Sigmoid colon (tissue), 6 donors: ENCODE measurements at regions not wholly inside any gene's neighbourhood (a gene's known extent, or its start where the extent isn't known, plus 50 kb on each side); places are given as distances from the start of the nearest gene placed in this dataset.

Experiments used
- DNase-seq: peaks from one replicate; pipeline ENCODE4 v3.0.0-alpha.2; 2019
- H3K27ac ChIP-seq, 4 donors: fragments of 200-600 bp; sonication (generic); one replicate each; pipeline ENCODE4 v1.5.1; 2016 to 2019; ENCODE audit warnings: mild to moderate bottlenecking in 1 of 4
- H3K27me3 ChIP-seq, 3 donors: fragments of 200-600 bp; sonication (generic); one replicate each; pipeline ENCODE4 v1.5.1; 2019; ENCODE audit warnings: mild to moderate bottlenecking in 1 of 3
- H3K36me3 ChIP-seq, 4 donors: fragments of 200-600 bp; sonication (generic); one replicate each; pipeline ENCODE4 v1.5.1; 2016 to 2019
- H3K4me1 ChIP-seq, 4 donors: fragments of 200-600 bp; sonication (generic); one replicate each; pipeline ENCODE4 v1.5.1; 2017 to 2019
- H3K4me3 ChIP-seq, 4 donors: fragments of 200-600 bp; sonication (generic); one replicate each; pipeline ENCODE4 v1.5.1; 2017 to 2019; ENCODE audit warnings: mild to moderate bottlenecking in 2 of 4, moderate library complexity in 1 of 4
- H3K9me3 ChIP-seq, 4 donors: fragments of 200-600 bp in 3 of 4; sonication (generic) in 3 of 4; one replicate each; pipeline versions ENCODE4 v1.5.1 to v1.6.1; 2013 to 2019
- EP300 ChIP-seq, 4 donors: sonication (generic); formaldehyde crosslinking; IDR thresholded peaks; one replicate each; pipeline ENCODE4 v1.6.1; 2017; ENCODE audit warnings: antibody characterized with exemption in 4 of 4
- POLR2A ChIP-seq, 2 donors: fragments of 450-650 bp; IDR thresholded peaks; one replicate each; pipeline ENCODE4 v1.6.1; 2016; ENCODE audit warnings: antibody characterized with exemption in 2 of 2, mild to moderate bottlenecking in 2 of 2, moderate library complexity in 2 of 2
- POLR2AphosphoS5 ChIP-seq, 4 donors: sonication (generic); formaldehyde crosslinking; IDR thresholded peaks; one replicate each; pipeline ENCODE4 v1.6.1; 2017; ENCODE audit warnings: antibody characterized with exemption in 4 of 4
- WGBS, 2 donors: extraction: QIAGEN DNeasy Blood & Tissue Kit; methylation state at CpG; one replicate each; pipeline ENCODE4 v1.1.7; 2013; 5-methylcytosine and 5-hydroxymethylcytosine counted together
- intact Hi-C: fragments of 100-400 bp; cut with DNase I; formaldehyde crosslinking; loops from one replicate; pipeline ENCODE4 v1.15.1; 2023
- TF ChIP-seq, protein P1 (sequence below), 4 experiments: fragments of 450-650 bp in 3 of 4; fragments of 200-600 bp in 1 of 4; IDR thresholded peaks; one replicate each; pipeline ENCODE4 v1.5.1; 2016 to 2019; ENCODE audit warnings: antibody characterized with exemption in 4 of 4, mild to moderate bottlenecking in 3 of 4, moderate library complexity in 2 of 4
- donor health status: healthy with polysubstance abuse.
- donor health status: healthy.

DNA sequence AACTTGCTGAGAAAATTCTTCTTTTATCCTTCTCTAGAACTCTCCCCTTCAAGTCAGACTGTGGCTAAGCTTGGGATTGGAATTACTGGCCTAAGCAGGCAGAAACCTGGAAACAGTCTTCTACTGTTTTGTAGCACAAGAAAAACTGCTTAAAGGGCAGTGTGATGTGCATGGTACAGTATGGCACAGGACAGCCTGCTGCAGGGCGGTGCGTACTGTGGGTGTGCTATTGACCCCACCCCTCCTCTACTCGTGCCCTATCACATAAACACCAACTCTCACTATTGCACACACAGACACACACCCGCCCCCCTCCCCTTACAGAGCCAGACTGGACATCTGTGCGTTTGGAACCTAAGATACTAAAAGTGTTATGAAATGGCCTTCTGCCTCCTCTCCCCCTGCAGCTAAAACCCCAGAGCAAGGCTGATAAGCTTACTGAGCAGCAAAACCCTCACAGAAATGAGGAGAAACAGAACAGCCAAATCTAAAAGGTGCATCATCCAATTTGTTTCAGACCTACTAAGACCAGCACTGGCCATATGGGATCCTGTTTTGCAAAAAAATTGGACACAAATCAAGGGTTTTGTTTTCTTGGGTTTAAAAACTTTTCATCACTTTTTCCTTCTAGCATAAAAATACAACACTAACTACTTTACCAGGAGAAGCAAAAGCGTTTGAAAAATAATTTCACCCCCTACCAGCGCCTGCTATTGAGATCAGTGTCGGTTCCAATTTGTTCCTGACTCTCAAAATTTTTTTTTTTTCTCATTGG lies 355.8 kb upstream of the LYPLAL1 start:
- intact Hi-C loops = no loop called here
- H3K27ac ChIP-seq = peak overlapping the region in 1 of 4 donors; percentile 37
- H3K4me3 ChIP-seq = no peak overlapping the region
- no peaks in the 10 kb centered on the region for H3K36me3 ChIP-seq
- H3K9me3 ChIP-seq = no peaks in the 10 kb centered on the region
- no peaks in the 10 kb centered on the region for H3K27me3 ChIP-seq
- peaks cover 0 to 15% (median 5%) of the 10 kb centered on the region in 4 donors for H3K4me1 ChIP-seq
- peak; percentile 56 for DNase-seq
- TF ChIP-seq EP300 (IDR thresholded peaks at IDR 0.05) (no peak), POLR2AphosphoS5 (IDR thresholded peaks at IDR 0.05) (no peak), POLR2A (IDR thresholded peaks at IDR 0.05) (no peak)
- TF ChIP-seq, protein P1, sequence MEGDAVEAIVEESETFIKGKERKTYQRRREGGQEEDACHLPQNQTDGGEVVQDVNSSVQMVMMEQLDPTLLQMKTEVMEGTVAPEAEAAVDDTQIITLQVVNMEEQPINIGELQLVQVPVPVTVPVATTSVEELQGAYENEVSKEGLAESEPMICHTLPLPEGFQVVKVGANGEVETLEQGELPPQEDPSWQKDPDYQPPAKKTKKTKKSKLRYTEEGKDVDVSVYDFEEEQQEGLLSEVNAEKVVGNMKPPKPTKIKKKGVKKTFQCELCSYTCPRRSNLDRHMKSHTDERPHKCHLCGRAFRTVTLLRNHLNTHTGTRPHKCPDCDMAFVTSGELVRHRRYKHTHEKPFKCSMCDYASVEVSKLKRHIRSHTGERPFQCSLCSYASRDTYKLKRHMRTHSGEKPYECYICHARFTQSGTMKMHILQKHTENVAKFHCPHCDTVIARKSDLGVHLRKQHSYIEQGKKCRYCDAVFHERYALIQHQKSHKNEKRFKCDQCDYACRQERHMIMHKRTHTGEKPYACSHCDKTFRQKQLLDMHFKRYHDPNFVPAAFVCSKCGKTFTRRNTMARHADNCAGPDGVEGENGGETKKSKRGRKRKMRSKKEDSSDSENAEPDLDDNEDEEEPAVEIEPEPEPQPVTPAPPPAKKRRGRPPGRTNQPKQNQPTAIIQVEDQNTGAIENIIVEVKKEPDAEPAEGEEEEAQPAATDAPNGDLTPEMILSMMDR (IDR thresholded peaks at IDR 0.05) = no peak
- WGBS, 2 donors = 48 to 66% methylated on average over 8 of the region's 8 CpGs

DNA sequence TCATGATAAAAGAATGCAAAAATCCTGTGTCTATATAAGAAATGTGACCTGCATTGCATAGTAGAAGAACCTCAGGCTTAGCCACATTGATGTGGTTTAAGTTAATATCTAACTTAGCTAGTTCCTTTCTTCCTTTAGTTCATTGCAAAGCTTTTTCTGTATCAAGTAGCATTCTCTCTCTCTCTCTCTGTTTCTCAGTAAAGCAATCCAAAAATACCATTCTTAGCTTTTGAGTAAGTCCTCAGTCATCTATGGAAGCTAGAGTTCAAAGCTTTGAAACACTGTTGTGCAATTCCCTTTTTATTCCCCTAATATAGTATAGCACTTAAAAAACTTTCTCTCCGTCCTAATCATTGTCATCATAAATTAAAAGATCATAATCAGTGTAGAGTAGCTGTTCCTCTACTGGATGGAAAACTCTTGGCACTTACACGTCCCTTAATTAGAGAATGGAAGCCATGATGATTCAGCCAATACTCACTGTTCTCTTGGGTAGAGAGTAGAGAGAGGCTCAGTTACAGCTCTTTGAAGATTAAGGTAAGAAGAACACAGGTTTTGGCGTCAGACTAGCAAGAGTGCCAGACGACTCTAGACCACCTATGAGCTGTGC lies 350.3 kb upstream of the LYPLAL1 start:
- Histone ChIP-seq H3K27me3 (no peaks in the 10 kb centered on the region), H3K4me1 (peaks cover 0 to 15% (median 3%) of the 10 kb centered on the region in 4 donors), H3K36me3 (no peaks in the 10 kb centered on the region), H3K9me3 (no peaks in the 10 kb centered on the region), H3K4me3 (no peak overlapping the region), H3K27ac (peak overlapping the region in 2 of 4 donors; percentile 9 to 12)
- no peak for DNase-seq
- no peak for TF ChIP-seq POLR2A (IDR thresholded peaks at IDR 0.05)
- TF ChIP-seq, protein P1 (IDR thresholded peaks at IDR 0.05) = no peak
- no peak for TF ChIP-seq POLR2AphosphoS5 (IDR thresholded peaks at IDR 0.05)
- no peak for TF ChIP-seq EP300 (IDR thresholded peaks at IDR 0.05)
- WGBS, 2 donors = 62 to 80% methylated on average over 4 of the region's 4 CpGs
- intact Hi-C loops = no loop called here

DNA sequence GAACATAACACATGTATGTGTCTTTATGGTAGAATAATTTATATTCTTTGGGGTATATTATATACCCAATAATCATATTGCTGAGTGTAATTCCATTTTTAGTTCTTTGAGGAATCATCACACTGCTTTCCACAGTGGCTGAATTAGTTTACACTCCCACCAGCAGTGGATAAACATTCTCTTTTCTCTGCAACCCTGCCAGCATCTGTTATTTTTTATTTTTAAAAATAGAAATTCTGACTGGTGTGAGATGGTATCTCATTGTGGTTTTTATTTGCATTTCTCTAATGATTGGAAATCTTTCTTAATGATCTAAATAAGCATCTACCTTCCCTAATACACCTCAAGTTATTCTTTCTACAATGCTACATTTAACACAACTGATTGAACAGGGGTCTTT lies 346.2 kb upstream of the LYPLAL1 start:
- Histone ChIP-seq H3K4me1 (peaks cover 0 to 25% (median 7%) of the 10 kb centered on the region in 4 donors), H3K27ac (no peak overlapping the region), H3K4me3 (no peak overlapping the region), H3K9me3 (no peaks in the 10 kb centered on the region), H3K27me3 (no peaks in the 10 kb centered on the region), H3K36me3 (no peaks in the 10 kb centered on the region)
- no peak for DNase-seq
- intact Hi-C loops = no loop called here
- TF ChIP-seq POLR2A (IDR thresholded peaks at IDR 0.05) = no peak
- TF ChIP-seq, protein P1 (IDR thresholded peaks at IDR 0.05) = no peak

DNA sequence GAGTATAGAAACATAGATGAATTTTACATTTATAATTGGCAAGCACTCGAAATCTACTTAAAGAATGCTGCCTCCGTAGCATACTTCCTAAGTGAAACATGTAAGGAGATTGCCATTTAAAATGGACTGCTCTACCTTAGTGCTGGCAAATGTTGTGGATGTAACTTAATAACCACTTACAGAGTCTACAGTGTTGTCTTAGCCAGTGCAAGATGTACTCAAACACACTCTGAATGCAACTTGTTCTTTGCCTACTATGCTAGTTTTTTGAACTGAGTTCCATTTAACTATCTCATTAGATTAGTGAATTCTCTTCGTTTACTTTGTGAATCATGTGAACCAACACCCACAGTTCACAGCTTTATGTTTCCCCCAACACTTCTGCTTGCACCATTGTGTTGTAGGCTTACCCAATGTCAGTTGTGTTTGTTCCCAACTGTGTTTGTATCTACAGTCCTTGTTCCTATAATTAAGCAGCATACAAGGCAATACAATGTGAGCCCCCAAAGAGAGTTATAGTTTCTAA lies 345.5 kb upstream of the LYPLAL1 start:
- WGBS, 2 donors = 77 to 87% methylated on average over 3 of the region's 3 CpGs
- Histone ChIP-seq H3K4me1 (peaks cover 0 to 23% (median 6%) of the 10 kb centered on the region in 4 donors), H3K9me3 (no peaks in the 10 kb centered on the region), H3K36me3 (no peaks in the 10 kb centered on the region), H3K4me3 (no peak overlapping the region), H3K27ac (no peak overlapping the region), H3K27me3 (no peaks in the 10 kb centered on the region)
- no peak for DNase-seq
- intact Hi-C loops = no loop called here
- TF ChIP-seq, protein P1 (IDR thresholded peaks at IDR 0.05) = no peak
- TF ChIP-seq POLR2A (IDR thresholded peaks at IDR 0.05) (no peak), EP300 (IDR thresholded peaks at IDR 0.05) (no peak), POLR2AphosphoS5 (IDR thresholded peaks at IDR 0.05) (no peak)
